ENCODE measurements at regions not wholly inside any gene's neighbourhood (a gene's known extent, or its start where the extent isn't known, plus 50 kb on each side); places are given as distances from the start of the nearest gene placed in this dataset.

DNA sequence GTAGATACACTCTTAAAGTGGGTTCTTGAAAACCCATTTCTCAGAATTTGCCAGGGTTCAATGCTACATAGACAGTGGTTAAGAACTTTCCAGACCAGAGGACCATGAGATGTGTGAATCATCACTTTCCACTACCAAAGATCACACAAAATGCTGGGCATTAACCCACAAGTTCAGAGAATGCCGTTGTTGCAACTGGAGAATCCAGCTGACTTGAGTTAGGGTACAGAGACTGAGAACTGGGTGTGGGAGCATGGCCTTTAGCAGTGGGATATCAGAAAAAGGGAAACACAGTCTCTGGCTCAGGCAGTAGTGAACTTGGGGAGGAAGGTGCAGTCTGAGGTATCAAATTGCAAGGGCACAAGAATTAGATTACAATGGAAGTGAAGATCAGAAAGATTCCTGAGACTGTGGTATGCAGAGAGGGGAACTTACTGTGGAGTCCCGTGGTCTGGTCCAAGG is 51.5 kb upstream of the WDFY2 start:
- TF ChIP-seq, protein P1, sequence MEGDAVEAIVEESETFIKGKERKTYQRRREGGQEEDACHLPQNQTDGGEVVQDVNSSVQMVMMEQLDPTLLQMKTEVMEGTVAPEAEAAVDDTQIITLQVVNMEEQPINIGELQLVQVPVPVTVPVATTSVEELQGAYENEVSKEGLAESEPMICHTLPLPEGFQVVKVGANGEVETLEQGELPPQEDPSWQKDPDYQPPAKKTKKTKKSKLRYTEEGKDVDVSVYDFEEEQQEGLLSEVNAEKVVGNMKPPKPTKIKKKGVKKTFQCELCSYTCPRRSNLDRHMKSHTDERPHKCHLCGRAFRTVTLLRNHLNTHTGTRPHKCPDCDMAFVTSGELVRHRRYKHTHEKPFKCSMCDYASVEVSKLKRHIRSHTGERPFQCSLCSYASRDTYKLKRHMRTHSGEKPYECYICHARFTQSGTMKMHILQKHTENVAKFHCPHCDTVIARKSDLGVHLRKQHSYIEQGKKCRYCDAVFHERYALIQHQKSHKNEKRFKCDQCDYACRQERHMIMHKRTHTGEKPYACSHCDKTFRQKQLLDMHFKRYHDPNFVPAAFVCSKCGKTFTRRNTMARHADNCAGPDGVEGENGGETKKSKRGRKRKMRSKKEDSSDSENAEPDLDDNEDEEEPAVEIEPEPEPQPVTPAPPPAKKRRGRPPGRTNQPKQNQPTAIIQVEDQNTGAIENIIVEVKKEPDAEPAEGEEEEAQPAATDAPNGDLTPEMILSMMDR (IDR thresholded peaks at IDR 0.05) = no peak
- TF ChIP-seq POLR2A (IDR thresholded peaks at IDR 0.05) = no peak

Measured in transverse colon (tissue), 3 donors.